Activated naive CD4-positive, alpha-beta T cell treated with anti-CD3 and anti-CD28 coated beads, Interleukin-2, amount 10 ng/mL, durations not matched to agents 7 days and 5 days (primary cell): ENCODE measurements at regions not wholly inside any gene's neighbourhood (a gene's known extent, or its start where the extent isn't known, plus 50 kb on each side); places are given as distances from the start of the nearest gene placed in this dataset.

Experiments used
- CTCF ChIA-PET: fragments of 350-600 bp; sonication (Branson Sonifier 250); formaldehyde crosslinking; loops from one replicate; lab custom pipeline; 2021; ENCODE audit warnings: antibody characterized with exemption; lab: Charles Lee
- DNase-seq: peaks from one replicate; pipeline ENCODE4 v3.0.0-alpha.2; 2020
- H3K27ac Mint-ChIP-seq: one replicate; pipeline ENCODE4 v1.8.0; 2021; ENCODE audit warnings: mild to moderate bottlenecking, moderate library complexity, mixed read lengths
- H3K27me3 Mint-ChIP-seq: one replicate; pipeline ENCODE4 v1.8.0; 2021; ENCODE audit warnings: mild to moderate bottlenecking, mixed read lengths
- H3K36me3 Mint-ChIP-seq: one replicate; pipeline ENCODE4 v1.8.0; 2021; ENCODE audit warnings: mixed read lengths
- H3K4me1 Mint-ChIP-seq: one replicate; pipeline ENCODE4 v1.8.0; 2021; ENCODE audit warnings: mixed read lengths
- H3K4me3 Mint-ChIP-seq: one replicate; pipeline ENCODE4 v1.8.0; 2021; ENCODE audit warnings: mild to moderate bottlenecking, moderate library complexity, mixed read lengths
- H3K9me3 Mint-ChIP-seq: one replicate; pipeline ENCODE4 v1.8.0; 2021; ENCODE audit warnings: mixed read lengths

- Mint-ChIP-seq H3K9me3 (peaks cover 8% of the 10 kb centered on the region), H3K27ac (no peak overlapping the region), H3K27me3 (no peaks in the 10 kb centered on the region), H3K4me1 (no peaks in the 10 kb centered on the region), H3K36me3 (no peaks in the 10 kb centered on the region), H3K4me3 (no peak overlapping the region)
- CTCF ChIA-PET, result no interaction called here
- no peak for DNase-seq
Observed at GRCh38 chr3:135874035-135874434, 91.5 kb upstream of the PPP2R3A start.

GRCh38 chr3:135878501-135878900, 87.0 kb upstream of the PPP2R3A start:
- CTCF ChIA-PET, result no interaction called here
- no peak overlapping the region for H3K4me3 Mint-ChIP-seq
- no peaks in the 10 kb centered on the region for H3K36me3 Mint-ChIP-seq
- H3K4me1 Mint-ChIP-seq, result no peaks in the 10 kb centered on the region
- no peaks in the 10 kb centered on the region for H3K27me3 Mint-ChIP-seq
- no peak for DNase-seq
- H3K27ac Mint-ChIP-seq, result no peak overlapping the region
- peaks cover 4% of the 10 kb centered on the region for H3K9me3 Mint-ChIP-seq

DNA sequence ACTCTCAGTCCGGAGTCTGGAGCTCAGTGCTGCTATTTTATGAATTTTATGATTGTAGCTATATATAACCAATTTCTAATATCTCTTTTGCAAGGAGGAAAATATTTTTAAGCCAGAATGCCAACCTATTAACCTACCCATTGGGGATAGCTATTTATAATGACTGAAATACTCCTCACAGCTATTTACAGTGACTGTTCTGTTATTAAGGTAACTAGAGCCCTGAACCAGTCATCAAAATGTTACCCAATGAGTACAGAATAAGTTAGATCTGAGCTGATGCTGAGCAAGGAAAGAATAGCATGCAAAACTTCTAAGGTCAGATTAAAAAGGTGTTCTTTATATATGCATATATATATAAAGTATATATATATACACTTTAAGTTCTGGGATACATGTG, 79.6 kb upstream of the PPP2R3A start:
- Mint-ChIP-seq H3K4me3 (no peak overlapping the region), H3K27ac (no peak overlapping the region)
- CTCF ChIA-PET, result no interaction called here

GRCh38 chr3:135887220-135887619, 78.3 kb upstream of the PPP2R3A start:
- H3K27ac Mint-ChIP-seq, result no peak overlapping the region
- no peaks in the 10 kb centered on the region for H3K4me1 Mint-ChIP-seq
- no peak overlapping the region for H3K4me3 Mint-ChIP-seq
- H3K27me3 Mint-ChIP-seq, result no peaks in the 10 kb centered on the region
- no peak for DNase-seq
- H3K9me3 Mint-ChIP-seq, result no peaks in the 10 kb centered on the region
- CTCF ChIA-PET, result no interaction called here
- H3K36me3 Mint-ChIP-seq, result no peaks in the 10 kb centered on the region

More for the DNA sequence above, 79.6 kb upstream of the PPP2R3A start:
- H3K36me3 Mint-ChIP-seq, result no peaks in the 10 kb centered on the region
- H3K9me3 Mint-ChIP-seq, result no peaks in the 10 kb centered on the region
- DNase-seq, result no peak
- H3K27me3 Mint-ChIP-seq, result no peaks in the 10 kb centered on the region
- no peaks in the 10 kb centered on the region for H3K4me1 Mint-ChIP-seq

- no peaks in the 10 kb centered on the region for H3K36me3 Mint-ChIP-seq
- DNase-seq, result no peak
- H3K9me3 Mint-ChIP-seq, result no peaks in the 10 kb centered on the region
- H3K4me3 Mint-ChIP-seq, result no peak overlapping the region
- H3K27me3 Mint-ChIP-seq, result peaks cover 6% of the 10 kb centered on the region
- no peak overlapping the region for H3K27ac Mint-ChIP-seq
- CTCF ChIA-PET, result no interaction called here
- H3K4me1 Mint-ChIP-seq, result no peaks in the 10 kb centered on the region
Observed at GRCh38 chr3:135889443-135889842, 76.1 kb upstream of the PPP2R3A start.

GRCh38 chr3:135891121-135891520, 74.4 kb upstream of the PPP2R3A start:
- H3K27ac Mint-ChIP-seq, result no peak overlapping the region
- CTCF ChIA-PET, result no interaction called here
- no peaks in the 10 kb centered on the region for H3K9me3 Mint-ChIP-seq
- peaks cover 6% of the 10 kb centered on the region for H3K27me3 Mint-ChIP-seq
- no peaks in the 10 kb centered on the region for H3K36me3 Mint-ChIP-seq
- no peak for DNase-seq
- no peak overlapping the region for H3K4me3 Mint-ChIP-seq
- no peaks in the 10 kb centered on the region for H3K4me1 Mint-ChIP-seq

- Mint-ChIP-seq H3K27ac (no peak overlapping the region), H3K36me3 (no peaks in the 10 kb centered on the region), H3K4me1 (no peaks in the 10 kb centered on the region), H3K9me3 (no peaks in the 10 kb centered on the region), H3K4me3 (no peak overlapping the region), H3K27me3 (peaks cover 6% of the 10 kb centered on the region)
- DNase-seq, result peak; percentile 63
- CTCF ChIA-PET, result interaction anchor here (1.2 to 2.7 kb wide), 3 partner anchors 151 to 1294 kb away, joined by 3 to 14 read pairs (median 3); partner anchors contain the start of gene EPHB1
Observed at GRCh38 chr3:135895106-135895733, 70.3 kb upstream of the PPP2R3A start.

- H3K4me3 Mint-ChIP-seq, result no peak overlapping the region
- CTCF ChIA-PET, result interaction anchor here (2.7 kb wide), 1 partner anchor 1101 kb away, joined by 14 read pairs; the partner anchor contains the start of gene EPHB1
- H3K36me3 Mint-ChIP-seq, result no peaks in the 10 kb centered on the region
- no peaks in the 10 kb centered on the region for H3K4me1 Mint-ChIP-seq
- no peaks in the 10 kb centered on the region for H3K9me3 Mint-ChIP-seq
- peaks cover 6% of the 10 kb centered on the region for H3K27me3 Mint-ChIP-seq
- no peak overlapping the region for H3K27ac Mint-ChIP-seq
- no peak for DNase-seq
Observed at GRCh38 chr3:135895734-135896121, 69.8 kb upstream of the PPP2R3A start.

GRCh38 chr3:135896613-135897012, 68.9 kb upstream of the PPP2R3A start:
- H3K27ac Mint-ChIP-seq, result no peak overlapping the region
- no peak for DNase-seq
- CTCF ChIA-PET, result interaction anchor here (0.7 to 0.9 kb wide), 2 partner anchors 946 to 1103 kb away, joined by 3 to 4 read pairs; no protein-coding TSS in a partner anchor
- H3K27me3 Mint-ChIP-seq, result peaks cover 6% of the 10 kb centered on the region
- no peak overlapping the region for H3K4me3 Mint-ChIP-seq
- no peaks in the 10 kb centered on the region for H3K36me3 Mint-ChIP-seq
- no peaks in the 10 kb centered on the region for H3K9me3 Mint-ChIP-seq
- H3K4me1 Mint-ChIP-seq, result no peaks in the 10 kb centered on the region

GRCh38 chr3:135897715-135898114, 67.8 kb upstream of the PPP2R3A start:
- H3K9me3 Mint-ChIP-seq, result no peaks in the 10 kb centered on the region
- CTCF ChIA-PET, result no interaction called here
- no peaks in the 10 kb centered on the region for H3K36me3 Mint-ChIP-seq

DNA sequence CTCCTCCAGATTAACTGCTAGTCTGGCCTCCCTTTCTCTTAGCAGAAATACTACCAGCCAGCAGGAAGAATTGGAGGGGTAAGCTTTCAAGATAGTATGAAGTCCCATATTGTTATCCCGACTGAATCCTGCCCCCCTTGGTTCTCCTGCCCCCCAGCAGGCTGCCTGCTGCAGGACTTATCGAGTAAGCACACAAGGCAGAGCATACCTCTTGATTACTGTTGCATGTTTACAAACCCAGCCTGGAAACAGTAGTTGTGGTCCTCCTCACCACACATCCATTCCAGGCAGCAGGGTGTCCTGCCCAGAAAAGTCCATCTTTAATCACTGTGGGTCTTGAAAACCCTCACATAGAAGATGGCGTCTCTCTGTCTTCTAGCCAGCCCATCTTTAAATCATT, 66.8 kb upstream of the PPP2R3A start:
- H3K4me1 Mint-ChIP-seq, result no peaks in the 10 kb centered on the region
- H3K9me3 Mint-ChIP-seq, result no peaks in the 10 kb centered on the region
- H3K4me3 Mint-ChIP-seq, result no peak overlapping the region
- no peaks in the 10 kb centered on the region for H3K36me3 Mint-ChIP-seq
- no peak overlapping the region for H3K27ac Mint-ChIP-seq
- CTCF ChIA-PET, result no interaction called here
- DNase-seq, result no peak
- no peaks in the 10 kb centered on the region for H3K27me3 Mint-ChIP-seq

More at GRCh38 chr3:135897715-135898114, 67.8 kb upstream of the PPP2R3A start:
- H3K4me3 Mint-ChIP-seq, result no peak overlapping the region
- H3K4me1 Mint-ChIP-seq, result no peaks in the 10 kb centered on the region
- H3K27ac Mint-ChIP-seq, result no peak overlapping the region
- H3K27me3 Mint-ChIP-seq, result peaks cover 4% of the 10 kb centered on the region
- no peak for DNase-seq

GRCh38 chr3:135905058-135905724, 60.3 kb upstream of the PPP2R3A start:
- DNase-seq, result no peak
- no peaks in the 10 kb centered on the region for H3K9me3 Mint-ChIP-seq

GRCh38 chr3:135907422-135908165, 57.9 kb upstream of the PPP2R3A start:
- no peak for DNase-seq
- Mint-ChIP-seq H3K4me1 (no peaks in the 10 kb centered on the region), H3K36me3 (no peaks in the 10 kb centered on the region), H3K27me3 (no peaks in the 10 kb centered on the region), H3K4me3 (no peak overlapping the region), H3K9me3 (no peaks in the 10 kb centered on the region), H3K27ac (no peak overlapping the region)
- CTCF ChIA-PET, result interaction anchor here (0.8 kb wide), 1 partner anchor 8 kb away, joined by 3 read pairs; no protein-coding TSS in a partner anchor

More at GRCh38 chr3:135905058-135905724, 60.3 kb upstream of the PPP2R3A start:
- H3K27me3 Mint-ChIP-seq, result no peaks in the 10 kb centered on the region
- no peaks in the 10 kb centered on the region for H3K36me3 Mint-ChIP-seq
- no peaks in the 10 kb centered on the region for H3K4me1 Mint-ChIP-seq
- CTCF ChIA-PET, result no interaction called here
- no peak overlapping the region for H3K4me3 Mint-ChIP-seq
- no peak overlapping the region for H3K27ac Mint-ChIP-seq

GRCh38 chr3:135908225-135908624, 57.3 kb upstream of the PPP2R3A start:
- Mint-ChIP-seq H3K4me1 (no peaks in the 10 kb centered on the region), H3K27me3 (no peaks in the 10 kb centered on the region), H3K36me3 (no peaks in the 10 kb centered on the region), H3K4me3 (no peak overlapping the region), H3K9me3 (no peaks in the 10 kb centered on the region), H3K27ac (no peak overlapping the region)
- no peak for DNase-seq
- CTCF ChIA-PET, result no interaction called here
